ENCODE measurements at regions not wholly inside any gene's neighbourhood (a gene's known extent, or its start where the extent isn't known, plus 50 kb on each side); places are given as distances from the start of the nearest gene placed in this dataset.
A peak's percentile ranks its signal among the peaks of the same experiment; 100 is the strongest.

- no peak overlapping the region for H3K18ac ChIP-seq (ENCODE audit: low read depth in 1 of 2, low read length in 2 of 2)
- H2BK15ac ChIP-seq (ENCODE audit: low read depth, poor library complexity, severe bottlenecking): no peak overlapping the region
- no peak overlapping the region for H2AK5ac ChIP-seq (ENCODE audit: low read length, severe bottlenecking)
- H2AFZ ChIP-seq (ENCODE audit: low read depth, low read length): no peak overlapping the region
- 98% methylated on average over 3 of the region's 3 CpGs for WGBS
- H3K14ac ChIP-seq (ENCODE audit: low read length in 2 of 2): no peak overlapping the region
- no peak overlapping the region for H2BK5ac ChIP-seq (ENCODE audit: low read depth, low read length, poor library complexity, severe bottlenecking)
- H2BK12ac ChIP-seq (ENCODE audit: low read length in 2 of 2): no peak overlapping the region
- no peak for DNase-seq
- no peaks in the 10 kb centered on the region for H3K27me3 ChIP-seq (ENCODE audit: control insufficient read depth in 1 of 2, insufficient read depth in 1 of 2, low read length in 2 of 2)
- H3K36me3 ChIP-seq (ENCODE audit: control insufficient read depth in 1 of 2, insufficient read depth in 2 of 2, low read depth in 1 of 2, low read length in 2 of 2): no peaks in the 10 kb centered on the region
- no peak overlapping the region for H3K4ac ChIP-seq (ENCODE audit: low read depth in 1 of 2, low read length in 2 of 2)
- H3K4me2 ChIP-seq (ENCODE audit: low read length, poor library complexity, severe bottlenecking): no peak overlapping the region
- no peak overlapping the region for H3K23ac ChIP-seq (ENCODE audit: low read length in 2 of 2)
- no peak overlapping the region for H4K8ac ChIP-seq (ENCODE audit: low read length)
- no peak overlapping the region for H4K91ac ChIP-seq (ENCODE audit: low read length)
- H3K9me3 ChIP-seq (ENCODE audit: control insufficient read depth, low read length): no peaks in the 10 kb centered on the region
- peaks cover 2% of the 10 kb centered on the region for H3K79me1 ChIP-seq (replicated peaks; ENCODE audit: low read length, poor library complexity, severe bottlenecking)
- H3K4me1 ChIP-seq (ENCODE audit: control insufficient read depth, insufficient read depth, low read depth, low read length): no peaks in the 10 kb centered on the region
- no peak overlapping the region for H3K27ac ChIP-seq (ENCODE audit: low read length, poor library complexity, severe bottlenecking)
- no peak overlapping the region for H3K4me3 ChIP-seq (ENCODE audit: insufficient read depth in 1 of 2, low read depth in 1 of 2, low read length in 2 of 2)
- no peak overlapping the region for H2BK120ac ChIP-seq (ENCODE audit: low read depth, low read length)
- H3K9ac ChIP-seq (ENCODE audit: low read length): no peak overlapping the region
Measured at GRCh38 chr1:98253145-98253544, 332.3 kb upstream of the DPYD start.

GRCh38 chr1:98251497-98251896, 330.7 kb upstream of the DPYD start:
- no peaks in the 10 kb centered on the region for H3K4me1 ChIP-seq (ENCODE audit: control insufficient read depth, insufficient read depth, low read depth, low read length)
- H3K27me3 ChIP-seq (ENCODE audit: control insufficient read depth in 1 of 2, insufficient read depth in 1 of 2, low read length in 2 of 2): no peaks in the 10 kb centered on the region
- 98% methylated on average over 2 of the region's 2 CpGs for WGBS
- no peak overlapping the region for H3K14ac ChIP-seq (ENCODE audit: low read length in 2 of 2)
- H3K9me3 ChIP-seq (ENCODE audit: control insufficient read depth, low read length): no peaks in the 10 kb centered on the region
- H2AK5ac ChIP-seq (ENCODE audit: low read length, severe bottlenecking): no peak overlapping the region
- no peak overlapping the region for H4K91ac ChIP-seq (ENCODE audit: low read length)
- H2AFZ ChIP-seq (ENCODE audit: low read depth, low read length): no peak overlapping the region
- H4K8ac ChIP-seq (ENCODE audit: low read length): no peak overlapping the region
- peaks cover 2% of the 10 kb centered on the region for H3K79me1 ChIP-seq (replicated peaks; ENCODE audit: low read length, poor library complexity, severe bottlenecking)
- H3K4me2 ChIP-seq (ENCODE audit: low read length, poor library complexity, severe bottlenecking): no peak overlapping the region
- H3K4me3 ChIP-seq (ENCODE audit: insufficient read depth in 1 of 2, low read depth in 1 of 2, low read length in 2 of 2): no peak overlapping the region
- H3K9ac ChIP-seq (ENCODE audit: low read length): no peak overlapping the region
- H3K36me3 ChIP-seq (ENCODE audit: control insufficient read depth in 1 of 2, insufficient read depth in 2 of 2, low read depth in 1 of 2, low read length in 2 of 2): no peaks in the 10 kb centered on the region
- no peak for DNase-seq
- no peak overlapping the region for H3K4ac ChIP-seq (ENCODE audit: low read depth in 1 of 2, low read length in 2 of 2)
- H3K27ac ChIP-seq (ENCODE audit: low read length, poor library complexity, severe bottlenecking): no peak overlapping the region
- H2BK15ac ChIP-seq (ENCODE audit: low read depth, poor library complexity, severe bottlenecking): no peak overlapping the region
- H2BK12ac ChIP-seq (ENCODE audit: low read length in 2 of 2): no peak overlapping the region
- no peak overlapping the region for H3K18ac ChIP-seq (ENCODE audit: low read depth in 1 of 2, low read length in 2 of 2)
- H2BK5ac ChIP-seq (ENCODE audit: low read depth, low read length, poor library complexity, severe bottlenecking): no peak overlapping the region
- H2BK120ac ChIP-seq (ENCODE audit: low read depth, low read length): peak overlapping the region; percentile 19
- H3K23ac ChIP-seq (ENCODE audit: low read length in 2 of 2): no peak overlapping the region

GRCh38 chr1:98232678-98233077, 311.8 kb upstream of the DPYD start:
- no peak overlapping the region for H4K8ac ChIP-seq (ENCODE audit: low read length)
- no peak overlapping the region for H2AFZ ChIP-seq (ENCODE audit: low read depth, low read length)
- H4K91ac ChIP-seq (ENCODE audit: low read length): no peak overlapping the region
- no peak overlapping the region for H2BK120ac ChIP-seq (ENCODE audit: low read depth, low read length)
- no peak overlapping the region for H2AK5ac ChIP-seq (ENCODE audit: low read length, severe bottlenecking)
- no peak for DNase-seq
- H3K9ac ChIP-seq (ENCODE audit: low read length): no peak overlapping the region
- H3K4me1 ChIP-seq (ENCODE audit: control insufficient read depth, insufficient read depth, low read depth, low read length): no peaks in the 10 kb centered on the region
- H2BK5ac ChIP-seq (ENCODE audit: low read depth, low read length, poor library complexity, severe bottlenecking): no peak overlapping the region
- H3K18ac ChIP-seq (ENCODE audit: low read depth in 1 of 2, low read length in 2 of 2): no peak overlapping the region
- no peaks in the 10 kb centered on the region for H3K27me3 ChIP-seq (ENCODE audit: control insufficient read depth in 1 of 2, insufficient read depth in 1 of 2, low read length in 2 of 2)
- no peak overlapping the region for H3K14ac ChIP-seq (ENCODE audit: low read length in 2 of 2)
- H3K23ac ChIP-seq (ENCODE audit: low read length in 2 of 2): no peak overlapping the region
- H3K36me3 ChIP-seq (ENCODE audit: control insufficient read depth in 1 of 2, insufficient read depth in 2 of 2, low read depth in 1 of 2, low read length in 2 of 2): no peaks in the 10 kb centered on the region
- peaks cover 36% of the 10 kb centered on the region for H3K9me3 ChIP-seq (ENCODE audit: control insufficient read depth, low read length)
- H3K79me1 ChIP-seq (replicated peaks; ENCODE audit: low read length, poor library complexity, severe bottlenecking): no peaks in the 10 kb centered on the region
- H3K4ac ChIP-seq (ENCODE audit: low read depth in 1 of 2, low read length in 2 of 2): no peak overlapping the region
- no peak overlapping the region for H3K27ac ChIP-seq (ENCODE audit: low read length, poor library complexity, severe bottlenecking)
- H2BK15ac ChIP-seq (ENCODE audit: low read depth, poor library complexity, severe bottlenecking): no peak overlapping the region
- no peak overlapping the region for H2BK12ac ChIP-seq (ENCODE audit: low read length in 2 of 2)
- 87% methylated on average over 3 of the region's 3 CpGs for WGBS
- H3K4me2 ChIP-seq (ENCODE audit: low read length, poor library complexity, severe bottlenecking): no peak overlapping the region
- no peak overlapping the region for H3K4me3 ChIP-seq (ENCODE audit: insufficient read depth in 1 of 2, low read depth in 1 of 2, low read length in 2 of 2)

- Histone ChIP-seq H2AK5ac (ENCODE audit: low read length, severe bottlenecking) (no peak overlapping the region), H3K18ac (ENCODE audit: low read depth in 1 of 2, low read length in 2 of 2) (no peak overlapping the region), H2BK12ac (ENCODE audit: low read length in 2 of 2) (no peak overlapping the region), H3K4me1 (ENCODE audit: control insufficient read depth, insufficient read depth, low read depth, low read length) (no peaks in the 10 kb centered on the region), H2AFZ (ENCODE audit: low read depth, low read length) (no peak overlapping the region), H2BK120ac (ENCODE audit: low read depth, low read length) (no peak overlapping the region), H3K4me2 (ENCODE audit: low read length, poor library complexity, severe bottlenecking) (peak overlapping the region; percentile 22), H4K91ac (ENCODE audit: low read length) (no peak overlapping the region), H3K23ac (ENCODE audit: low read length in 2 of 2) (no peak overlapping the region), H3K9ac (ENCODE audit: low read length) (no peak overlapping the region), H3K9me3 (ENCODE audit: control insufficient read depth, low read length) (no peaks in the 10 kb centered on the region), H2BK15ac (ENCODE audit: low read depth, poor library complexity, severe bottlenecking) (no peak overlapping the region), H3K4ac (ENCODE audit: low read depth in 1 of 2, low read length in 2 of 2) (no peak overlapping the region), H3K79me1 (replicated peaks; ENCODE audit: low read length, poor library complexity, severe bottlenecking) (no peaks in the 10 kb centered on the region), H3K27ac (ENCODE audit: low read length, poor library complexity, severe bottlenecking) (no peak overlapping the region), H2BK5ac (ENCODE audit: low read depth, low read length, poor library complexity, severe bottlenecking) (no peak overlapping the region), H3K36me3 (ENCODE audit: control insufficient read depth in 1 of 2, insufficient read depth in 2 of 2, low read depth in 1 of 2, low read length in 2 of 2) (no peaks in the 10 kb centered on the region), H4K8ac (ENCODE audit: low read length) (no peak overlapping the region), H3K27me3 (ENCODE audit: control insufficient read depth in 1 of 2, insufficient read depth in 1 of 2, low read length in 2 of 2) (no peaks in the 10 kb centered on the region), H3K14ac (ENCODE audit: low read length in 2 of 2) (no peak overlapping the region), H3K4me3 (ENCODE audit: insufficient read depth in 1 of 2, low read depth in 1 of 2, low read length in 2 of 2) (no peak overlapping the region)
- DNase-seq: no peak
- WGBS: 100% methylated on average over 1 of the region's 1 CpG
Measured at GRCh38 chr1:98222706-98223105, 301.9 kb upstream of the DPYD start.

Data from mesenchymal stem cell (in vitro differentiated cells and primary cell).